ENCODE measurements at regions not wholly inside any gene's neighbourhood (a gene's known extent, or its start where the extent isn't known, plus 50 kb on each side); places are given as distances from the start of the nearest gene placed in this dataset.

DNA sequence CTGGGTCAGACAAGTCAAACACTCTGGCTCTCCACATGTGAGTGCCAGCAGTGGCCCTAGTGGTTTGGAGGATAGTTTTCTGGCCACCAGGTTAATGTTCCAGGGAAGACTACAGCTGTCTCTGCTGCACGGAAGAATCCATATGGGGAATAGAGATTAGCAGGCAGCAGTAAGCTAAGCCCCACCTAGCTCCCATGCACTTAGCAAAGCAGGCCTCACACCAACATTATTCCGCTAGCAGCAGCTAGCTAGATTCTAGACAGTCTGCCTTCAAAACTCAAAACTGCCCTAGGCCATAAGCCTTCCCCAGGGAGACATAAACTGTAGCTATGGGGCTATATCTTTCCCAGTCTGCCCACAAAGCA lies 86.1 kb downstream of the XIST start:
- no peak overlapping the region for H4K5ac ChIP-seq (ENCODE audit: insufficient read length, low read depth, low read length)
- H3T11ph ChIP-seq (ENCODE audit: low read length): no peak overlapping the region
- peaks cover 14 to 33% of the 10 kb centered on the region in 2 experiments for H3K4me1 Mint-ChIP-seq
- H2BK15ac ChIP-seq (ENCODE audit: low read depth, low read length): no peak overlapping the region
- H3K27ac Mint-ChIP-seq: 0 out of 7 replicates have a peak overlapping the region, but pooled peaks of 1 of the 3 experiments have one; percentile 9
- H3K18ac ChIP-seq (ENCODE audit: insufficient read length, low read depth, low read length): no peak overlapping the region
- H3K23ac ChIP-seq (ENCODE audit: insufficient read length, low read depth, low read length): no peak overlapping the region
- H3K9me3 ChIP-seq (ENCODE audit: control insufficient read depth, low read depth, low read length): no peaks in the 10 kb centered on the region
- H3K4ac ChIP-seq (ENCODE audit: low read depth, low read length): no peak overlapping the region
- H3K4me1 ChIP-seq (ENCODE audit: insufficient read depth, low read length): no peaks in the 10 kb centered on the region
- H3K56ac ChIP-seq (ENCODE audit: insufficient read length, low read depth, low read length): no peak overlapping the region
- H4K20me1 ChIP-seq (ENCODE audit: control insufficient read depth, insufficient read depth, insufficient read length): no peaks in the 10 kb centered on the region
- DNase-seq: no peak
- H3K79me2 ChIP-seq (ENCODE audit: insufficient read depth, low read length): no peaks in the 10 kb centered on the region
- H2BK20ac ChIP-seq (ENCODE audit: low read depth, low read length, poor library complexity, severe bottlenecking): no peak overlapping the region
- H3K14ac ChIP-seq (ENCODE audit: insufficient read depth, low read length): no peak overlapping the region
- H3K79me1 ChIP-seq (ENCODE audit: insufficient read depth, low read depth, low read length, poor library complexity, severe bottlenecking): no peaks in the 10 kb centered on the region
- no peak overlapping the region for H4K8ac ChIP-seq (replicated peaks; ENCODE audit: insufficient read length, low read depth, low read length)
- no peaks in the 10 kb centered on the region for H3K23me2 ChIP-seq (ENCODE audit: insufficient read length, low read depth, low read length, poor library complexity, severe bottlenecking)
- H3K27ac ChIP-seq (ENCODE audit: insufficient read length, low read depth, low read length): no peak overlapping the region
- H2AK5ac ChIP-seq (ENCODE audit: insufficient read length, low read length): no peak overlapping the region
- no peak overlapping the region for H2AFZ ChIP-seq (ENCODE audit: low read length)
- no peak overlapping the region for H4K91ac ChIP-seq (ENCODE audit: insufficient read length, low read depth, low read length)
- no peak overlapping the region for H2BK12ac ChIP-seq (ENCODE audit: insufficient read length, low read depth, low read length)
- H3K9me3 Mint-ChIP-seq: peaks cover 11 to 19% of the 10 kb centered on the region in 2 experiments
- no peak overlapping the region for H3K4me3 Mint-ChIP-seq
- H3K36me3 Mint-ChIP-seq (ENCODE audit: insufficient read depth in 1 of 3, low read depth in 3 of 3): peaks cover 6 to 12% (median 9%) of the 10 kb centered on the region in 3 experiments; a peak in 6 of 7 replicates
- no peak overlapping the region for H3K4me2 ChIP-seq (ENCODE audit: insufficient read depth, insufficient read length, low read length)
- H3K27me3 Mint-ChIP-seq (ENCODE audit: low read depth): no peaks in the 10 kb centered on the region
- no CpG with 5 or more reads among the region's 2 CpGs for WGBS (ENCODE audit: extremely low coverage, insufficient read length, low lambda C conversion rate)
- H2BK5ac ChIP-seq (ENCODE audit: insufficient read length, low read length): no peak overlapping the region
- no peaks in the 10 kb centered on the region for H3K27me3 ChIP-seq (ENCODE audit: insufficient read depth, low read length)
- TF ChIP-seq, protein P1, sequence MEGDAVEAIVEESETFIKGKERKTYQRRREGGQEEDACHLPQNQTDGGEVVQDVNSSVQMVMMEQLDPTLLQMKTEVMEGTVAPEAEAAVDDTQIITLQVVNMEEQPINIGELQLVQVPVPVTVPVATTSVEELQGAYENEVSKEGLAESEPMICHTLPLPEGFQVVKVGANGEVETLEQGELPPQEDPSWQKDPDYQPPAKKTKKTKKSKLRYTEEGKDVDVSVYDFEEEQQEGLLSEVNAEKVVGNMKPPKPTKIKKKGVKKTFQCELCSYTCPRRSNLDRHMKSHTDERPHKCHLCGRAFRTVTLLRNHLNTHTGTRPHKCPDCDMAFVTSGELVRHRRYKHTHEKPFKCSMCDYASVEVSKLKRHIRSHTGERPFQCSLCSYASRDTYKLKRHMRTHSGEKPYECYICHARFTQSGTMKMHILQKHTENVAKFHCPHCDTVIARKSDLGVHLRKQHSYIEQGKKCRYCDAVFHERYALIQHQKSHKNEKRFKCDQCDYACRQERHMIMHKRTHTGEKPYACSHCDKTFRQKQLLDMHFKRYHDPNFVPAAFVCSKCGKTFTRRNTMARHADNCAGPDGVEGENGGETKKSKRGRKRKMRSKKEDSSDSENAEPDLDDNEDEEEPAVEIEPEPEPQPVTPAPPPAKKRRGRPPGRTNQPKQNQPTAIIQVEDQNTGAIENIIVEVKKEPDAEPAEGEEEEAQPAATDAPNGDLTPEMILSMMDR (conservative IDR thresholded peaks at IDR 0.05): no peak
- H3K9ac ChIP-seq (ENCODE audit: extremely low read depth, insufficient read length, low read length): no peak overlapping the region
- H2BK120ac ChIP-seq (ENCODE audit: low read depth, low read length, poor library complexity, severe bottlenecking): no peak overlapping the region
